IMR-90 (cell line): ENCODE measurements at regions not wholly inside any gene's neighbourhood (a gene's known extent, or its start where the extent isn't known, plus 50 kb on each side); places are given as distances from the start of the nearest gene placed in this dataset.

Source experiments
- BHLHE40 ChIP-seq: fragments of 150-350 bp; IDR thresholded peaks from 2 replicates; pipeline ENCODE4 v1.6.1; 2016; ENCODE audit warnings: mild to moderate bottlenecking, low read depth, low read length
- CEBPB ChIP-seq: IDR thresholded peaks from 2 replicates; pipeline ENCODE4 v1.6.1; 2012; ENCODE audit warnings: low read depth, low read length, improper control_type of control experiment
- FOS ChIP-seq: fragments of 150-350 bp; IDR thresholded peaks from 2 replicates; pipeline ENCODE4 v1.6.1; 2016; ENCODE audit warnings: low read depth, low read length
- MAFK ChIP-seq: IDR thresholded peaks from 2 replicates; pipeline ENCODE4 v1.6.1; 2012; ENCODE audit warnings: low read depth, low read length, improper control_type of control experiment
- MXI1 ChIP-seq: IDR thresholded peaks from 2 replicates; pipeline ENCODE4 v1.6.1; 2012; ENCODE audit warnings: low read depth, mild to moderate bottlenecking, low read length, moderate library complexity, borderline replicate concordance
- POLR2A ChIP-seq: IDR thresholded peaks from 2 replicates; pipeline ENCODE4 v1.6.1; 2012; ENCODE audit warnings: mild to moderate bottlenecking, low read depth, low read length
- RCOR1 ChIP-seq: IDR thresholded peaks from 2 replicates; pipeline ENCODE4 v1.6.1; 2012; ENCODE audit warnings: mild to moderate bottlenecking, low read length, improper control_type of control experiment; ENCODE audit not compliant: insufficient replicate concordance
- RFX5 ChIP-seq: IDR thresholded peaks from 2 replicates; pipeline ENCODE4 v1.8.0; 2012; ENCODE audit warnings: low read depth, mild to moderate bottlenecking, low read length, moderate library complexity
- SMC3 ChIP-seq: fragments of 150-350 bp; IDR thresholded peaks from 2 replicates; pipeline ENCODE4 v1.6.1; 2016; ENCODE audit warnings: low read depth, mild to moderate bottlenecking, antibody characterized with exemption, low read length, moderate library complexity
- TF ChIP-seq, protein P1 (sequence below): conservative IDR thresholded peaks from 2 replicates; pipeline ENCODE4 v1.5.1; 2012; ENCODE audit warnings: mild to moderate bottlenecking, low read depth, low read length, improper control_type of control experiment
- TF ChIP-seq, protein P2 (sequence below): fragments of 150-350 bp; IDR thresholded peaks from 2 replicates; pipeline ENCODE4 v1.6.1; 2016; ENCODE audit warnings: low read depth, mild to moderate bottlenecking, low read length, moderate library complexity, borderline replicate concordance

- TF ChIP-seq RCOR1: no peak
- no peak for TF ChIP-seq POLR2A
- TF ChIP-seq, protein P1, sequence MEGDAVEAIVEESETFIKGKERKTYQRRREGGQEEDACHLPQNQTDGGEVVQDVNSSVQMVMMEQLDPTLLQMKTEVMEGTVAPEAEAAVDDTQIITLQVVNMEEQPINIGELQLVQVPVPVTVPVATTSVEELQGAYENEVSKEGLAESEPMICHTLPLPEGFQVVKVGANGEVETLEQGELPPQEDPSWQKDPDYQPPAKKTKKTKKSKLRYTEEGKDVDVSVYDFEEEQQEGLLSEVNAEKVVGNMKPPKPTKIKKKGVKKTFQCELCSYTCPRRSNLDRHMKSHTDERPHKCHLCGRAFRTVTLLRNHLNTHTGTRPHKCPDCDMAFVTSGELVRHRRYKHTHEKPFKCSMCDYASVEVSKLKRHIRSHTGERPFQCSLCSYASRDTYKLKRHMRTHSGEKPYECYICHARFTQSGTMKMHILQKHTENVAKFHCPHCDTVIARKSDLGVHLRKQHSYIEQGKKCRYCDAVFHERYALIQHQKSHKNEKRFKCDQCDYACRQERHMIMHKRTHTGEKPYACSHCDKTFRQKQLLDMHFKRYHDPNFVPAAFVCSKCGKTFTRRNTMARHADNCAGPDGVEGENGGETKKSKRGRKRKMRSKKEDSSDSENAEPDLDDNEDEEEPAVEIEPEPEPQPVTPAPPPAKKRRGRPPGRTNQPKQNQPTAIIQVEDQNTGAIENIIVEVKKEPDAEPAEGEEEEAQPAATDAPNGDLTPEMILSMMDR: no peak
- TF ChIP-seq MXI1: no peak
- TF ChIP-seq, protein P2, sequence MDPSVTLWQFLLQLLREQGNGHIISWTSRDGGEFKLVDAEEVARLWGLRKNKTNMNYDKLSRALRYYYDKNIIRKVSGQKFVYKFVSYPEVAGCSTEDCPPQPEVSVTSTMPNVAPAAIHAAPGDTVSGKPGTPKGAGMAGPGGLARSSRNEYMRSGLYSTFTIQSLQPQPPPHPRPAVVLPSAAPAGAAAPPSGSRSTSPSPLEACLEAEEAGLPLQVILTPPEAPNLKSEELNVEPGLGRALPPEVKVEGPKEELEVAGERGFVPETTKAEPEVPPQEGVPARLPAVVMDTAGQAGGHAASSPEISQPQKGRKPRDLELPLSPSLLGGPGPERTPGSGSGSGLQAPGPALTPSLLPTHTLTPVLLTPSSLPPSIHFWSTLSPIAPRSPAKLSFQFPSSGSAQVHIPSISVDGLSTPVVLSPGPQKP: no peak
- no peak for TF ChIP-seq MAFK
- TF ChIP-seq SMC3: no peak
- TF ChIP-seq FOS: no peak
- TF ChIP-seq BHLHE40: no peak
- no peak for TF ChIP-seq RFX5
- TF ChIP-seq CEBPB: no peak
These were observed 232.0 kb downstream of the PCDH20 start for GRCh38 chr13:61183670-61184069.
